ENCODE measurements at regions not wholly inside any gene's neighbourhood (a gene's known extent, or its start where the extent isn't known, plus 50 kb on each side); places are given as distances from the start of the nearest gene placed in this dataset.
A peak's percentile ranks its signal among the peaks of the same experiment; 100 is the strongest.

GRCh38 chr4:41866799-41867677, 68.2 kb upstream of the TMEM33 start:
- peaks cover 0 to 8% (median 0%) of the 10 kb centered on the region in 4 donors for H3K9me3 ChIP-seq
- H3K27ac ChIP-seq = no peak overlapping the region
- H3K4me1 ChIP-seq = peaks cover 0 to 21% (median 11%) of the 10 kb centered on the region in 4 donors
- H3K27me3 ChIP-seq = peaks cover 2 to 62% of the 10 kb centered on the region in 2 donors
- no peak for DNase-seq (ENCODE audit: low spot score in 2 of 2)
- H3K4me3 ChIP-seq = peak overlapping the region in 1 of 4 donors; percentile 36
- TF ChIP-seq EP300 (IDR thresholded peaks at IDR 0.05) (no peak), CTCF (IDR thresholded peaks at IDR 0.05) (peak in 1 of 5 experiments; percentile 9), POLR2A (IDR thresholded peaks at IDR 0.05) (no peak)
- H3K36me3 ChIP-seq = no peaks in the 10 kb centered on the region
- WGBS, 2 donors = 8 to 13% methylated on average over 32 to 53 of the region's 55 CpGs

- Histone ChIP-seq H3K27me3 (peaks cover 2 to 54% of the 10 kb centered on the region in 2 donors), H3K36me3 (no peaks in the 10 kb centered on the region), H3K27ac (no peak overlapping the region), H3K4me3 (peak overlapping the region in 1 of 4 donors; percentile 36), H3K9me3 (peaks cover 0 to 8% (median 0%) of the 10 kb centered on the region in 4 donors), H3K4me1 (peaks cover 0 to 21% (median 11%) of the 10 kb centered on the region in 4 donors)
- TF ChIP-seq CTCF (IDR thresholded peaks at IDR 0.05) = no peak
- no peak for TF ChIP-seq EP300 (IDR thresholded peaks at IDR 0.05)
- no peak for TF ChIP-seq POLR2A (IDR thresholded peaks at IDR 0.05)
- 13 to 15% methylated on average over 36 to 42 of the region's 42 CpGs for WGBS, 2 donors
- DNase-seq (ENCODE audit: low spot score in 2 of 2) = no peak
Measured at GRCh38 chr4:41865981-41866798, 69.0 kb upstream of the TMEM33 start.

GRCh38 chr4:41865306-41865980, 69.8 kb upstream of the TMEM33 start:
- no peak for TF ChIP-seq EP300 (IDR thresholded peaks at IDR 0.05)
- no peak for TF ChIP-seq CTCF (IDR thresholded peaks at IDR 0.05)
- no peak for TF ChIP-seq POLR2A (IDR thresholded peaks at IDR 0.05)
- Histone ChIP-seq H3K4me1 (peaks cover 0 to 21% (median 11%) of the 10 kb centered on the region in 4 donors), H3K4me3 (no peak overlapping the region), H3K9me3 (peaks cover 0 to 8% (median 0%) of the 10 kb centered on the region in 4 donors), H3K36me3 (no peaks in the 10 kb centered on the region), H3K27me3 (peaks cover 2 to 49% of the 10 kb centered on the region in 2 donors), H3K27ac (no peak overlapping the region)
- DNase-seq (ENCODE audit: low spot score in 2 of 2) = no peak
- 15 to 20% methylated on average over 30 to 33 of the region's 33 CpGs for WGBS, 2 donors

GRCh38 chr4:41859087-41859486, 76.1 kb upstream of the TMEM33 start:
- Histone ChIP-seq H3K36me3 (no peaks in the 10 kb centered on the region), H3K4me3 (no peak overlapping the region)
- 73% methylated on average over 4 of the region's 4 CpGs for WGBS, 2 donors

More at GRCh38 chr4:41859087-41859486, 76.1 kb upstream of the TMEM33 start:
- H3K27me3 ChIP-seq = peaks cover 0 to 21% of the 10 kb centered on the region in 2 donors
- peaks cover 0 to 6% (median 0%) of the 10 kb centered on the region in 4 donors for H3K4me1 ChIP-seq
- H3K9me3 ChIP-seq = no peaks in the 10 kb centered on the region
- DNase-seq (ENCODE audit: low spot score in 2 of 2) = no peak
- no peak overlapping the region for H3K27ac ChIP-seq
- TF ChIP-seq EP300 (IDR thresholded peaks at IDR 0.05) (no peak), CTCF (IDR thresholded peaks at IDR 0.05) (no peak), POLR2A (IDR thresholded peaks at IDR 0.05) (no peak)
